ENCODE measurements at regions not wholly inside any gene's neighbourhood (a gene's known extent, or its start where the extent isn't known, plus 50 kb on each side); places are given as distances from the start of the nearest gene placed in this dataset.

DNA sequence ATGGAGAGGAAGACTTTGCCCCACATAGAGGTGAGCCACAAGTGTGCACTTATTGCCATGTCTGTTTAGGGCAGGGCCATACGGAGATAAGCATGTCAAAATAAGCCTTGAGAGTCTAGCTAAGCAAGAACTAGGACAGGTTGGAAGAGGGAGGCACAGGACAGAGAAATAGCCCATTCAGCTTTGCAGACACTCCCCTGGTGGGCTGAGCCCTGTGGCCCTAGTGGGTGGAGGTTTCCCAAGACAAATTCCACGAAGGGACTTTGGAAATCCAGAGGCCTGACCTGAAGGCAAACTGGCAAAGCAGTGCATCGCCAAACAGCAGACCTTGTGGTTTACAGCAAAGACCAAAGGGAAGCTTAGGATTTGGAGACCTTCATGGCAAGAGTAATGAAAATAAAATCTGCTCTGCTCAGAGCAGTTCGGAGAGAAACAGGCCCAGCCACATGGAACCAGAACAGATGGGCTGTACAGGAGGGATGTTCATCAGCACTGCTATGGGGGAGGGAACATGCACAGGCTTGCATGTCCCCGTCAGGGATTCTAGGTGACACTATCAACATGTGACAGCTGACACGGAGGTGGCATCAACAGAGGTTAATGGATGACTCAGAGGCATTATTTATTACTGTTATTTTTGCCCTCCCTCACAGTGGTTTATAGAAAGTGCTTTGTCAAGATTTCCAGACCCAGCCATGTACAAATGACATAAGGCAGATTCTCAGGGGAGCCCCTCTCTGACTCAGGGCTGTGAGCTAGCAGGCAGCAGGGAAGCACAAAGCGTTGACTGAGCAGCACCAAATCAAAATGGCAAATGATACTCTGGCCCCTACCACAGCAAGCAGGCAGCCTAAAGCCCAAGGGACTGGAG is 90.1 kb upstream of the IRF2BP2 start (continued):
- TF ChIP-seq ZKSCAN1 (IDR thresholded peaks at IDR 0.05; ENCODE audit: low read depth, low read length) (no peak; the same call in 1 of the 2 replicates), KHSRP (IDR thresholded peaks at IDR 0.05) (no peak), ZNF583 (CRISPR knock-in tag; IDR thresholded peaks at IDR 0.05) (0 out of 2 replicates have a peak, but pooled peaks have one; percentile 60), NR2C2 (CRISPR knock-in tag; IDR thresholded peaks at IDR 0.05) (no peak), NR2C2 (tag; IDR thresholded peaks at IDR 0.05) (peak; percentile 50; the same call in 1 of the 2 replicates), ZNF696 (CRISPR knock-in tag; conservative IDR thresholded peaks at IDR 0.05) (no peak), SMARCC2 (IDR thresholded peaks at IDR 0.05; ENCODE audit: low read depth) (peak; percentile 59; the same call in 1 of the 2 replicates), YY1 (IDR thresholded peaks at IDR 0.05; ENCODE audit: borderline replicate concordance in 1 of 3, control insufficient read depth in 1 of 3, extremely low read depth in 1 of 3, insufficient read depth in 3 of 3, insufficient read length in 1 of 3, insufficient replicate concordance in 2 of 3, low read depth in 1 of 3, low read length in 2 of 3) (no peak), FUS (optimal IDR thresholded peaks at IDR 0.05; ENCODE audit: low read depth, low read length) (no peak), XRCC4 (IDR thresholded peaks at IDR 0.05; ENCODE audit: extremely low read depth, insufficient read depth, insufficient read length) (no peak), DDX20 (tag; IDR thresholded peaks at IDR 0.05; ENCODE audit: low read depth) (no peak), CEBPG (CRISPR knock-in tag; IDR thresholded peaks at IDR 0.05) (no peak), CEBPG (tag; conservative IDR thresholded peaks at IDR 0.05 in 1 of 2, IDR thresholded peaks at IDR 0.05 in 1 of 2) (no peak), NFE2 (IDR thresholded peaks at IDR 0.05; ENCODE audit: low read depth) (peak; percentile 49), HLTF (IDR thresholded peaks at IDR 0.05) (no peak)
- TF ChIP-seq, protein P1, sequence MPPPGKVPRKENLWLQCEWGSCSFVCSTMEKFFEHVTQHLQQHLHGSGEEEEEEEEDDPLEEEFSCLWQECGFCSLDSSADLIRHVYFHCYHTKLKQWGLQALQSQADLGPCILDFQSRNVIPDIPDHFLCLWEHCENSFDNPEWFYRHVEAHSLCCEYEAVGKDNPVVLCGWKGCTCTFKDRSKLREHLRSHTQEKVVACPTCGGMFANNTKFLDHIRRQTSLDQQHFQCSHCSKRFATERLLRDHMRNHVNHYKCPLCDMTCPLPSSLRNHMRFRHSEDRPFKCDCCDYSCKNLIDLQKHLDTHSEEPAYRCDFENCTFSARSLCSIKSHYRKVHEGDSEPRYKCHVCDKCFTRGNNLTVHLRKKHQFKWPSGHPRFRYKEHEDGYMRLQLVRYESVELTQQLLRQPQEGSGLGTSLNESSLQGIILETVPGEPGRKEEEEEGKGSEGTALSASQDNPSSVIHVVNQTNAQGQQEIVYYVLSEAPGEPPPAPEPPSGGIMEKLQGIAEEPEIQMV (tag; conservative IDR thresholded peaks at IDR 0.05; ENCODE audit: low read depth) = no peak
- TF ChIP-seq, protein P2, sequence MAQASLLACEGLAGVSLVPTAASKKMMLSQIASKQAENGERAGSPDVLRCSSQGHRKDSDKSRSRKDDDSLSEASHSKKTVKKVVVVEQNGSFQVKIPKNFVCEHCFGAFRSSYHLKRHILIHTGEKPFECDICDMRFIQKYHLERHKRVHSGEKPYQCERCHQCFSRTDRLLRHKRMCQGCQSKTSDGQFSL (CRISPR knock-in tag; IDR thresholded peaks at IDR 0.05) = no peak
- TF ChIP-seq, protein P2 (tag; IDR thresholded peaks at IDR 0.05) = no peak
- TF ChIP-seq, protein P3, sequence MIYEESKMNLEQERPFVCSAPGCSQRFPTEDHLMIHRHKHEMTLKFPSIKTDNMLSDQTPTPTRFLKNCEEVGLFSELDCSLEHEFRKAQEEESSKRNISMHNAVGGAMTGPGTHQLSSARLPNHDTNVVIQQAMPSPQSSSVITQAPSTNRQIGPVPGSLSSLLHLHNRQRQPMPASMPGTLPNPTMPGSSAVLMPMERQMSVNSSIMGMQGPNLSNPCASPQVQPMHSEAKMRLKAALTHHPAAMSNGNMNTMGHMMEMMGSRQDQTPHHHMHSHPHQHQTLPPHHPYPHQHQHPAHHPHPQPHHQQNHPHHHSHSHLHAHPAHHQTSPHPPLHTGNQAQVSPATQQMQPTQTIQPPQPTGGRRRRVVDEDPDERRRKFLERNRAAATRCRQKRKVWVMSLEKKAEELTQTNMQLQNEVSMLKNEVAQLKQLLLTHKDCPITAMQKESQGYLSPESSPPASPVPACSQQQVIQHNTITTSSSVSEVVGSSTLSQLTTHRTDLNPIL (CRISPR knock-in tag; IDR thresholded peaks at IDR 0.05) = no peak
- TF ChIP-seq, protein P4, sequence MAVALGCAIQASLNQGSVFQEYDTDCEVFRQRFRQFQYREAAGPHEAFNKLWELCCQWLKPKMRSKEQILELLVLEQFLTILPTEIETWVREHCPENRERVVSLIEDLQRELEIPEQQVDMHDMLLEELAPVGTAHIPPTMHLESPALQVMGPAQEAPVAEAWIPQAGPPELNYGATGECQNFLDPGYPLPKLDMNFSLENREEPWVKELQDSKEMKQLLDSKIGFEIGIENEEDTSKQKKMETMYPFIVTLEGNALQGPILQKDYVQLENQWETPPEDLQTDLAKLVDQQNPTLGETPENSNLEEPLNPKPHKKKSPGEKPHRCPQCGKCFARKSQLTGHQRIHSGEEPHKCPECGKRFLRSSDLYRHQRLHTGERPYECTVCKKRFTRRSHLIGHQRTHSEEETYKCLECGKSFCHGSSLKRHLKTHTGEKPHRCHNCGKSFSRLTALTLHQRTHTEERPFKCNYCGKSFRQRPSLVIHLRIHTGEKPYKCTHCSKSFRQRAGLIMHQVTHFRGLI (CRISPR knock-in tag; IDR thresholded peaks at IDR 0.05) = no peak

Measured in K562 (cell line).